ENCODE measurements at regions not wholly inside any gene's neighbourhood (a gene's known extent, or its start where the extent isn't known, plus 50 kb on each side); places are given as distances from the start of the nearest gene placed in this dataset.
A peak's percentile ranks its signal among the peaks of the same experiment; 100 is the strongest.

DNA sequence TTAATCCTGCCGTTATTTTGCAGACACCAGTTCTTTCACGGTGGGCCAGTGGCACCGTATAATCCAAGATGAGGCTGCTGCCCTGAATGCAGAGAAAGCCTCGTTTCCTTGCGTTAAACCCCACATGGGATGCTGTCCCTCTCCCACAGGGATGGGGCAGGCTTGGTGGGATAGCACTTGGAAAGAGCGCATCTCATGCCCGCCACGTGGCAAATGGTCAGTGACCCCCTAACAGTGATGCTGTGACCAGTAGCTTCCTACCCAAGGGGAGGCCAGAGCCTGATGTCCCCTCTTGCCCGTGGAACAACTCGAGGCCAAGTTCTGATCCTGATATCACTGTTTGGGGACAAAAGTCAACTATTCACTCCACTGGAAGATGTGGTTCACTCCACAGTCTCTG, 73.3 kb downstream of the RHOB start:
- 95 to 97% (median 96%) methylated on average over 6 to 10 of the region's 10 CpGs for WGBS, 4 donors
- Histone ChIP-seq H3K4me3 (no peak overlapping the region), H3K36me3 (replicated peaks in 1 of 2) (no peaks in the 10 kb centered on the region), H3K27me3 (no peaks in the 10 kb centered on the region), H3K27ac (no peak overlapping the region), H3K9me3 (replicated peaks in 1 of 3) (no peaks in the 10 kb centered on the region), H3K4me1 (replicated peaks in 1 of 2) (no peaks in the 10 kb centered on the region)
- intact Hi-C loops (cut with DNase I), result no loop called here
- TF ChIP-seq POLR2A (IDR thresholded peaks at IDR 0.05), result no peak
- TF ChIP-seq, protein P1, sequence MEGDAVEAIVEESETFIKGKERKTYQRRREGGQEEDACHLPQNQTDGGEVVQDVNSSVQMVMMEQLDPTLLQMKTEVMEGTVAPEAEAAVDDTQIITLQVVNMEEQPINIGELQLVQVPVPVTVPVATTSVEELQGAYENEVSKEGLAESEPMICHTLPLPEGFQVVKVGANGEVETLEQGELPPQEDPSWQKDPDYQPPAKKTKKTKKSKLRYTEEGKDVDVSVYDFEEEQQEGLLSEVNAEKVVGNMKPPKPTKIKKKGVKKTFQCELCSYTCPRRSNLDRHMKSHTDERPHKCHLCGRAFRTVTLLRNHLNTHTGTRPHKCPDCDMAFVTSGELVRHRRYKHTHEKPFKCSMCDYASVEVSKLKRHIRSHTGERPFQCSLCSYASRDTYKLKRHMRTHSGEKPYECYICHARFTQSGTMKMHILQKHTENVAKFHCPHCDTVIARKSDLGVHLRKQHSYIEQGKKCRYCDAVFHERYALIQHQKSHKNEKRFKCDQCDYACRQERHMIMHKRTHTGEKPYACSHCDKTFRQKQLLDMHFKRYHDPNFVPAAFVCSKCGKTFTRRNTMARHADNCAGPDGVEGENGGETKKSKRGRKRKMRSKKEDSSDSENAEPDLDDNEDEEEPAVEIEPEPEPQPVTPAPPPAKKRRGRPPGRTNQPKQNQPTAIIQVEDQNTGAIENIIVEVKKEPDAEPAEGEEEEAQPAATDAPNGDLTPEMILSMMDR (IDR thresholded peaks at IDR 0.05), result no peak
- DNase-seq, result no peak

DNA sequence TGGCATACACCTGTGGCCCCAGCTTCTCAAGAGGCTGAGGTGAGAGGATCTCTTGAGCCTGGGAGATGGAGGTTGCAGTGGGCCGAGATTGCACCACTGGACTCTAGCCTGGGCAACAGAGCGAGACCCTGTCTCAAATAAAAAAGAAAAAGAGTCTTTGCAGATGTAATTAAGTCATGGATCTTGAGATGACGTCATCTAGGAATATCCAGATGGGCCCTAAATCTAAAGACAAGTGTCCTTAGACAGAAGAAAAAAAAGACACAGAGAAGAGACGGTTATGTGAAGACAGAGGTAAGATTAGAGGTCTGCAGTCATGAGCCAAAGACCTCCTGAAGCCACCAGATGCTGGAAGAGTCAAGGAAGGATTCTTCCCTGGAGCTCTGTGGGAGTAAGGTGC, 74.3 kb downstream of the RHOB start:
- Histone ChIP-seq H3K9me3 (replicated peaks in 1 of 3) (no peaks in the 10 kb centered on the region), H3K36me3 (replicated peaks in 1 of 2) (no peaks in the 10 kb centered on the region), H3K27ac (no peak overlapping the region), H3K4me1 (replicated peaks in 1 of 2) (no peaks in the 10 kb centered on the region), H3K27me3 (no peaks in the 10 kb centered on the region), H3K4me3 (no peak overlapping the region)
- intact Hi-C loops (cut with DNase I), result no loop called here
- TF ChIP-seq, protein P1 (IDR thresholded peaks at IDR 0.05), result no peak
- TF ChIP-seq POLR2A (IDR thresholded peaks at IDR 0.05), result no peak
- 89 to 95% (median 93%) methylated on average over 4 of the region's 4 CpGs for WGBS, 4 donors
- no peak for DNase-seq

DNA sequence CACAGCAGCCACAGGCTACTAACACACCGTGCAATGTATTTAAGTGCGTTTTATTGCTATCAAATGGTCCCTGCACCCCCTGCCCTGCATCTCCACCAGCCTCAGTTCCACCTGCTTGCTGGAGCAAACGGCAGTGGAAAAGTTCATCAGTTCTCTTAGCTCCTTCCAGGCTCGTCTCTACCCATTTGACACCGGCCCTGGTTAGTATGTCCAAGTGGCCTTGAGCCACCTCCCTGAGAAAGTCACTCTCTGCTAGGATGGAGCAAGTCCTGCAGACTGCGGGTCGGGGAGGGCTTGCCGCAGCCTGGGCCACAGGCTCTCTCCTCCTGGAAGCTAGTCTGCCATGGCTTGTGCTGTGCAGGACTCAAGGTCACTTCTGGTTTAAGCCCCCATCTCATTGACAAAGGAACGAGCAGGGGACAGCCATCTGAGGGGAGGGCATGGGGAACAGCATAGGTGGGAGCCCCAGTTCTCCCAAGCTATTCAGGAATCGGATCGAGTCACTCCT, 74.9 kb downstream of the RHOB start:
- DNase-seq, result peak in 1 of 7 donors; percentile 12
- H3K4me3 ChIP-seq, result no peak overlapping the region
- H3K27ac ChIP-seq, result no peak overlapping the region
- peaks cover 0 to 3% of the 10 kb centered on the region in 2 donors for H3K4me1 ChIP-seq (replicated peaks in 1 of 2)
- no peaks in the 10 kb centered on the region for H3K36me3 ChIP-seq (replicated peaks in 1 of 2)
- TF ChIP-seq, protein P1 (IDR thresholded peaks at IDR 0.05), result no peak
- no peak for TF ChIP-seq POLR2A (IDR thresholded peaks at IDR 0.05)
- H3K9me3 ChIP-seq (replicated peaks in 1 of 3), result no peaks in the 10 kb centered on the region
- intact Hi-C loops (cut with DNase I), result no loop called here
- no peaks in the 10 kb centered on the region for H3K27me3 ChIP-seq
- WGBS, 4 donors, result 78 to 86% (median 82%) methylated on average over 9 to 11 of the region's 11 CpGs

DNA sequence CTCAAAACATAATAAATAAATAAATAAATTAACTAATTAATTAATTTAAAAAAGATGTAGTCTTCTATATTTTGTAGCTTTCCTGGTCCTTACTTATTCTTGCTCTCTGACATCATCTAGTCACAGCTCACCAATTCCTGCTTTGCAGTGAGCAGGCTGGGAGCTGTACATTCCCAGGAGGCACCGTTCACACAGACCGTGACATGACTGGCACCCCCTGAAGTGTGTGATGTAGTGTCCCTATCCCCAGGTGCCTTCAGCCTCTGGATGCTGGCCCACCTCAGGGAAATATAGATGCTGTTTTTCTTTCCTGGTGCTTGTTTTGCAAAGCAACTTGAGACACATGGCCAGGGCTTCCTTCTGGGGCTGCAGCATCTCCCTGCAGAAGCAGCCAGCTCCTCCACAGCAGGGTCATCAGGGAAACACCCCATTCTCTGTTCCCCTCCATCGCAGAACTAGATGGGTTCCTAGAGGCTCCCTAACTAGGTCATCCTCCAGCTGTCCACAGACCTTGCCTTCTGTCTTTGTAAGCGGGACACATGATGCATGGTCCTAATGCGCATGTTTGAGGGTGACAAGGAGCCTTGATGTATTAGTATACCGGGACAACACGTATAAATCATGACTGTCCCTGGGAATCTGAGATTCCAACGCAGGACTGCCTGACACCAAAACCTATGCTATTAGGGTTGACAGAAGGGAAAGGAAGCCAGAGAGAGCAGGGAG, 76.4 kb downstream of the RHOB start:
- H3K4me3 ChIP-seq, result no peak overlapping the region
- 83 to 93% (median 87%) methylated on average over 8 of the region's 8 CpGs for WGBS, 4 donors
- no peaks in the 10 kb centered on the region for H3K9me3 ChIP-seq (replicated peaks in 1 of 3)
- TF ChIP-seq, protein P1 (IDR thresholded peaks at IDR 0.05), result no peak
- TF ChIP-seq POLR2A (IDR thresholded peaks at IDR 0.05), result no peak
- no peaks in the 10 kb centered on the region for H3K27me3 ChIP-seq
- no peaks in the 10 kb centered on the region for H3K36me3 ChIP-seq (replicated peaks in 1 of 2)
- peak overlapping the region in 1 of 5 donors; percentile 80 for H3K27ac ChIP-seq
- DNase-seq, result peak in 1 of 7 donors; percentile 11
- intact Hi-C loops (cut with DNase I), result no loop called here
- H3K4me1 ChIP-seq (replicated peaks in 1 of 2), result peaks cover 0 to 8% of the 10 kb centered on the region in 2 donors

Data from adrenal gland (tissue), 9 donors.